NCI-H2029 treated with DMSO at 0.1 percent for 48 hours (cell line): ENCODE measurements at regions not wholly inside any gene's neighbourhood (a gene's known extent, or its start where the extent isn't known, plus 50 kb on each side); places are given as distances from the start of the nearest gene placed in this dataset.

ENCODE experiments used
- DNase-seq: peaks from one replicate; lab custom pipeline; 2025; lab: John Stamatoyannopoulos, UW

- DNase-seq, result peak; percentile 46
Measured at GRCh38 chr7:130912862-130913638, 179.0 kb upstream of the KLF14 start.

GRCh38 chr7:130913639-130914553, 179.9 kb upstream of the KLF14 start:
- no peak for DNase-seq

GRCh38 chr7:130914554-130915294, 180.7 kb upstream of the KLF14 start:
- DNase-seq, result no peak

- DNase-seq, result no peak
Measured at GRCh38 chr7:130917669-130918128, 183.7 kb upstream of the KLF14 start.

- no peak for DNase-seq
Measured at GRCh38 chr7:130918129-130919052, 184.4 kb upstream of the KLF14 start.

GRCh38 chr7:130919316-130920103, 185.5 kb upstream of the KLF14 start:
- no peak for DNase-seq

- no peak for DNase-seq
Measured at GRCh38 chr7:130920122-130920521, 186.1 kb upstream of the KLF14 start.

- peak; percentile 55 for DNase-seq
Measured at GRCh38 chr7:130921391-130922180, 187.6 kb upstream of the KLF14 start.

- no peak for DNase-seq
Measured at GRCh38 chr7:130922206-130923112, 188.5 kb upstream of the KLF14 start.

- DNase-seq, result no peak
Measured at GRCh38 chr7:130923365-130923764, 189.4 kb upstream of the KLF14 start.

GRCh38 chr7:130923930-130924329, 189.9 kb upstream of the KLF14 start:
- no peak for DNase-seq

GRCh38 chr7:130925136-130925794, 191.3 kb upstream of the KLF14 start:
- no peak for DNase-seq

GRCh38 chr7:130926001-130926691, 192.1 kb upstream of the KLF14 start:
- no peak for DNase-seq

GRCh38 chr7:130927062-130927461, 193.1 kb upstream of the KLF14 start:
- DNase-seq, result no peak

- DNase-seq, result no peak
Measured at GRCh38 chr7:130927564-130927963, 193.6 kb upstream of the KLF14 start.

- DNase-seq, result no peak
Measured at GRCh38 chr7:130929896-130930659, 196.1 kb upstream of the KLF14 start.
